Sigmoid colon (tissue), 6 donors: ENCODE measurements at regions not wholly inside any gene's neighbourhood (a gene's known extent, or its start where the extent isn't known, plus 50 kb on each side); places are given as distances from the start of the nearest gene placed in this dataset.

Source experiments
- DNase-seq: peaks from one replicate; pipeline ENCODE4 v3.0.0-alpha.2; 2019
- H3K27ac ChIP-seq, 4 donors: fragments of 200-600 bp; sonication (generic); one replicate each; pipeline ENCODE4 v1.5.1; 2016 to 2019; ENCODE audit warnings: mild to moderate bottlenecking in 1 of 4
- H3K27me3 ChIP-seq, 3 donors: fragments of 200-600 bp; sonication (generic); one replicate each; pipeline ENCODE4 v1.5.1; 2019; ENCODE audit warnings: mild to moderate bottlenecking in 1 of 3
- H3K36me3 ChIP-seq, 4 donors: fragments of 200-600 bp; sonication (generic); one replicate each; pipeline ENCODE4 v1.5.1; 2016 to 2019
- H3K4me1 ChIP-seq, 4 donors: fragments of 200-600 bp; sonication (generic); one replicate each; pipeline ENCODE4 v1.5.1; 2017 to 2019
- H3K4me3 ChIP-seq, 4 donors: fragments of 200-600 bp; sonication (generic); one replicate each; pipeline ENCODE4 v1.5.1; 2017 to 2019; ENCODE audit warnings: mild to moderate bottlenecking in 2 of 4, moderate library complexity in 1 of 4
- H3K9me3 ChIP-seq, 4 donors: fragments of 200-600 bp in 3 of 4; sonication (generic) in 3 of 4; one replicate each; pipeline versions ENCODE4 v1.5.1 to v1.6.1; 2013 to 2019
- CTCF ChIP-seq, 4 experiments: fragments of 450-650 bp in 3 of 4; fragments of 200-600 bp in 1 of 4; IDR thresholded peaks; one replicate each; pipeline ENCODE4 v1.5.1; 2016 to 2019; ENCODE audit warnings: antibody characterized with exemption in 4 of 4, mild to moderate bottlenecking in 3 of 4, moderate library complexity in 2 of 4
- EP300 ChIP-seq, 4 donors: sonication (generic); formaldehyde crosslinking; IDR thresholded peaks; one replicate each; pipeline ENCODE4 v1.6.1; 2017; ENCODE audit warnings: antibody characterized with exemption in 4 of 4
- POLR2A ChIP-seq, 2 donors: fragments of 450-650 bp; IDR thresholded peaks; one replicate each; pipeline ENCODE4 v1.6.1; 2016; ENCODE audit warnings: antibody characterized with exemption in 2 of 2, mild to moderate bottlenecking in 2 of 2, moderate library complexity in 2 of 2
- POLR2AphosphoS5 ChIP-seq, 4 donors: sonication (generic); formaldehyde crosslinking; IDR thresholded peaks; one replicate each; pipeline ENCODE4 v1.6.1; 2017; ENCODE audit warnings: antibody characterized with exemption in 4 of 4
- WGBS, 2 donors: extraction: QIAGEN DNeasy Blood & Tissue Kit; methylation state at CpG; one replicate each; pipeline ENCODE4 v1.1.7; 2013; 5-methylcytosine and 5-hydroxymethylcytosine counted together
- intact Hi-C: fragments of 100-400 bp; cut with DNase I; formaldehyde crosslinking; loops from one replicate; pipeline ENCODE4 v1.15.1; 2023
- donor health status: healthy with polysubstance abuse.
- donor health status: healthy.

DNA sequence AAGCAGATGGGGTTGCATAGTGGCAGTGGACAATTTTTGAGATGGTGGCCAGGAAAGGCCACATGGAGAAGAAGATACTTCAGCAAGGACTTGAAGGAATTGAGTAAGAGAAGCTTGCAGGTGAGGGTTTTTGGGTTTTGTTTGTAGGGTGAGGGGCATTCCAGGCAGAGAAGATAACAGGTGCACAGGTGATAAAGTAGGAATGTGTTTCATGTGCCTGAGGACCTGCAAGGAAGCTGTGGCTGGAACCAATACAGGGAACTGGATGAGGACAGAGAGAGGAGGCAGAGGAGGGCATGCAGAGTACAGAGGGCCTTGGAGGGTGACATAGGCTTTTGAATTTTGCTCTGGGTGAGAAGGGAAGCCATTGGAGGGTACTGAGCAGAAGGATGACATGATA, 314.5 kb downstream of the KLF12 start:
- no peak overlapping the region for H3K4me3 ChIP-seq
- intact Hi-C loops, result no loop called here
- no peaks in the 10 kb centered on the region for H3K4me1 ChIP-seq
- no peaks in the 10 kb centered on the region for H3K36me3 ChIP-seq
- H3K9me3 ChIP-seq, result no peaks in the 10 kb centered on the region
- TF ChIP-seq POLR2AphosphoS5 (IDR thresholded peaks at IDR 0.05), result no peak
- no peak for TF ChIP-seq POLR2A (IDR thresholded peaks at IDR 0.05)
- TF ChIP-seq CTCF (IDR thresholded peaks at IDR 0.05), result no peak
- TF ChIP-seq EP300 (IDR thresholded peaks at IDR 0.05), result no peak
- H3K27me3 ChIP-seq, result no peaks in the 10 kb centered on the region
- no peak for DNase-seq
- H3K27ac ChIP-seq, result no peak overlapping the region

DNA sequence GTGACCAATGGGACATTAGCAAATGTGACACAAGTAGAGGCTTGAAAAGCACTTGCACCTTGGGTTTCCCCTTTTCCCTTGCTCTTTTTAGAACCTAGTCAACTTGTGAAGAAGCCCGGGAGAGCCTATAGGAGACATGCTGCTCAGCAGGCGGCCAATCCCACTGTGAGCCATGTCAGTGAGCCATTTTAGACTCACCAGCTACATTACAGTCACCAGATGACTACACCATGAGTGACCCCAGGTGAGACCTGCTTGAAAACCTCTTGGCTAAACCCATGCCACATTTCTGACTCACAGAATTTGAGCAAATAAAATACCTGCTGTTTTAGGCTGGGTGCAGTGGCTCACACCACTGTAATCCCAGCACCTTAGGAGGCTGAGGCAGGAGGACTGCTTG, 317.5 kb downstream of the KLF12 start:
- 97 to 100% methylated on average over 2 of the region's 2 CpGs for WGBS, 2 donors
- H3K27me3 ChIP-seq, result no peaks in the 10 kb centered on the region
- H3K27ac ChIP-seq, result no peak overlapping the region
- H3K36me3 ChIP-seq, result no peaks in the 10 kb centered on the region
- no peak overlapping the region for H3K4me3 ChIP-seq
- TF ChIP-seq POLR2A (IDR thresholded peaks at IDR 0.05), result no peak
- no peak for TF ChIP-seq EP300 (IDR thresholded peaks at IDR 0.05)
- no peak for TF ChIP-seq CTCF (IDR thresholded peaks at IDR 0.05)
- no peak for TF ChIP-seq POLR2AphosphoS5 (IDR thresholded peaks at IDR 0.05)
- intact Hi-C loops, result no loop called here
- H3K4me1 ChIP-seq, result no peaks in the 10 kb centered on the region
- DNase-seq, result no peak
- no peaks in the 10 kb centered on the region for H3K9me3 ChIP-seq

- no peak overlapping the region for H3K4me3 ChIP-seq
- no peaks in the 10 kb centered on the region for H3K4me1 ChIP-seq
- H3K27ac ChIP-seq, result no peak overlapping the region
- H3K36me3 ChIP-seq, result no peaks in the 10 kb centered on the region
- no peaks in the 10 kb centered on the region for H3K27me3 ChIP-seq
- no peak for TF ChIP-seq EP300 (IDR thresholded peaks at IDR 0.05)
- DNase-seq, result no peak
- H3K9me3 ChIP-seq, result no peaks in the 10 kb centered on the region
- intact Hi-C loops, result no loop called here
These were observed 318.4 kb downstream of the KLF12 start for GRCh38 chr13:73815796-73816195.

GRCh38 chr13:73810647-73811046, 323.6 kb downstream of the KLF12 start:
- intact Hi-C loops, result no loop called here
- no peaks in the 10 kb centered on the region for H3K4me1 ChIP-seq
- no peak overlapping the region for H3K27ac ChIP-seq
- no peaks in the 10 kb centered on the region for H3K36me3 ChIP-seq
- DNase-seq, result no peak
- H3K27me3 ChIP-seq, result no peaks in the 10 kb centered on the region
- no peaks in the 10 kb centered on the region for H3K9me3 ChIP-seq
- 83 to 91% methylated on average over 1 of the region's 1 CpG for WGBS, 2 donors
- no peak for TF ChIP-seq POLR2A (IDR thresholded peaks at IDR 0.05)
- TF ChIP-seq POLR2AphosphoS5 (IDR thresholded peaks at IDR 0.05), result no peak
- TF ChIP-seq EP300 (IDR thresholded peaks at IDR 0.05), result no peak
- no peak for TF ChIP-seq CTCF (IDR thresholded peaks at IDR 0.05)
- no peak overlapping the region for H3K4me3 ChIP-seq

DNA sequence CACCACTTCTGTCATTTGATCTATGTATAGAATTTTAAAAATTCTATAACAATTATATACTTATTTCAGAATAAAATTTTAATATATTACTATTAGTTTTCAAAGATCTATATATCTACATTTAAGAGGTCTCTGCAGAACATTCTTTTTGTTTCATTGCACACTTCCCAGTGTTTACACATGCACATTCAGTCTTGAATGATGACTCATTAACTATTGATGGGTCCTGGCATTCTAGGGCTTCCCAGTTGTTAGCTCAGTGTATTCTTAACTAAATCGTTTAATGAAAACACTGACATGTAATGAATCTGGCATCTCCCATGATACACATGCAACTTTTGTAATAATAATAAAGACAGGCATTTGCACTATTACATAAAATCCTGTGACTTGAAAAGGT, 324.6 kb downstream of the KLF12 start:
- WGBS, 2 donors, result 80 to 84% methylated on average over 1 of the region's 1 CpG

More for the DNA sequence above, 324.6 kb downstream of the KLF12 start:
- TF ChIP-seq EP300 (IDR thresholded peaks at IDR 0.05), result no peak
- TF ChIP-seq CTCF (IDR thresholded peaks at IDR 0.05), result no peak
- TF ChIP-seq POLR2A (IDR thresholded peaks at IDR 0.05), result no peak
- TF ChIP-seq POLR2AphosphoS5 (IDR thresholded peaks at IDR 0.05), result no peak
- no peaks in the 10 kb centered on the region for H3K9me3 ChIP-seq
- no peaks in the 10 kb centered on the region for H3K27me3 ChIP-seq
- DNase-seq, result no peak
- intact Hi-C loops, result no loop called here
- no peaks in the 10 kb centered on the region for H3K4me1 ChIP-seq
- no peak overlapping the region for H3K27ac ChIP-seq
- no peaks in the 10 kb centered on the region for H3K36me3 ChIP-seq
- no peak overlapping the region for H3K4me3 ChIP-seq
